AG04449 (cell line): ENCODE measurements at regions not wholly inside any gene's neighbourhood (a gene's known extent, or its start where the extent isn't known, plus 50 kb on each side); places are given as distances from the start of the nearest gene placed in this dataset.

Experiments used
- CTCF ChIA-PET: fragments of 350-600 bp; formaldehyde crosslinking; extraction: SDS; loops from one replicate; lab custom pipeline; 2021; ENCODE audit warnings: antibody characterized with exemption; lab: Yijun Ruan, JAX
- POLR2A ChIA-PET: fragments of 400-600, 350-600 bp; formaldehyde crosslinking; extraction: SDS; loops from one replicate; lab custom pipeline; 2020; ENCODE audit warnings: antibody characterized with exemption, inconsistent platforms; lab: Yijun Ruan, JAX
- DNase-seq: peaks from one replicate; pipeline ENCODE4 v3.0.0-alpha.2; 2010; ENCODE audit warnings: low read depth, low spot score
- H3K4me3 ChIP-seq: 2 replicates; pipeline ENCODE4 v1.5.1; 2011; ENCODE audit warnings: low read depth, mild to moderate bottlenecking, control low read depth, low read length
- TF ChIP-seq, protein P1 (sequence below): IDR thresholded peaks from one replicate; pipeline ENCODE4 v1.5.1; 2011; ENCODE audit warnings: mild to moderate bottlenecking, moderate library complexity, low read length, control low read depth, inconsistent platforms; ENCODE audit not compliant: insufficient read depth; ENCODE audit errors: missing control alignments

DNA sequence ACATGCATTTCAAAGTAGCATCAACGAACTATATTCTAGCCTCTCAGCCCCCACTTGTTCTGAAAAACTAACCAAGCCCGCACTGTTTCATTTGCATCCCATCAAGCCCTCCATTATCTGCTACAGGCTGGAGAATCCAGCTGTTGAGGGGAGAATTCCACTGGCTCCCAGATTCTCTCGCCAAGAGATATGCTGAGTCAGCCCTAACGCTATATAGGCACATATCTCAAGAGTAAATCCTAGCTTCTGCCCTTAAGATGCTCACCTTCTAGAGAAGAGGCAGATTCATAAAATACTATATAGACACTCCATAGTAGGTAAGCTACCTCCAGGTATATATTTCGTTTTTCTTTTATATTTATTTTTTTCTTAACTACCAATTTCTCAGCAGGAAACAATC, 266.4 kb upstream of the TARS1 start:
- TF ChIP-seq, protein P1, sequence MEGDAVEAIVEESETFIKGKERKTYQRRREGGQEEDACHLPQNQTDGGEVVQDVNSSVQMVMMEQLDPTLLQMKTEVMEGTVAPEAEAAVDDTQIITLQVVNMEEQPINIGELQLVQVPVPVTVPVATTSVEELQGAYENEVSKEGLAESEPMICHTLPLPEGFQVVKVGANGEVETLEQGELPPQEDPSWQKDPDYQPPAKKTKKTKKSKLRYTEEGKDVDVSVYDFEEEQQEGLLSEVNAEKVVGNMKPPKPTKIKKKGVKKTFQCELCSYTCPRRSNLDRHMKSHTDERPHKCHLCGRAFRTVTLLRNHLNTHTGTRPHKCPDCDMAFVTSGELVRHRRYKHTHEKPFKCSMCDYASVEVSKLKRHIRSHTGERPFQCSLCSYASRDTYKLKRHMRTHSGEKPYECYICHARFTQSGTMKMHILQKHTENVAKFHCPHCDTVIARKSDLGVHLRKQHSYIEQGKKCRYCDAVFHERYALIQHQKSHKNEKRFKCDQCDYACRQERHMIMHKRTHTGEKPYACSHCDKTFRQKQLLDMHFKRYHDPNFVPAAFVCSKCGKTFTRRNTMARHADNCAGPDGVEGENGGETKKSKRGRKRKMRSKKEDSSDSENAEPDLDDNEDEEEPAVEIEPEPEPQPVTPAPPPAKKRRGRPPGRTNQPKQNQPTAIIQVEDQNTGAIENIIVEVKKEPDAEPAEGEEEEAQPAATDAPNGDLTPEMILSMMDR: no peak
- ChIA-PET POLR2A (no interaction called here), CTCF (interaction anchor here (1.2 to 1.7 kb wide), 3 partner anchors 8 to 465 kb away, joined by 4 to 6 read pairs (median 4); no protein-coding TSS in a partner anchor)
- no peak for DNase-seq
- no peak overlapping the region for H3K4me3 ChIP-seq

DNA sequence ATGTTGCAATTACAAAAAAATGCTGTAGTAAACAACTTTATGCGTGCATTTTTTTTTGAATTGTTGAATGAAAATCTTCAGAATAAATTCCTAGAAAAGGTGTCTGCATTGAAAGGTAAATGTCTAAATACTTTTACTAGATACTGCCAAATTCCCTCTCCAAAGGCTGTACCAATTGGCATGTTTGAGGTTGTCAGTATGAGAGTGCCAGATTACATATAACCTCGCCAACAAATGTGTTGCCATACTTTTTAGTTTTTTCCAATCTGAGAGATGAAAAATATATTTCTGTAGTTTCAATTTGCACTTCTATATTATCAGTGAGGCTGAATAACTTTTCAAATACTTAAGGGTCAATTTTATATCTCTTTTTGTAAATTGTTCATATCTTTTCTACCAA, 261.5 kb upstream of the TARS1 start:
- H3K4me3 ChIP-seq: no peak overlapping the region
- CTCF ChIA-PET: interaction anchor here (1.4 to 5.1 kb wide), 5 partner anchors 11 to 470 kb away, joined by 4 to 42 read pairs (median 5); partner anchors contain the start of gene NPR3
- DNase-seq: no peak
- POLR2A ChIA-PET: no interaction called here
- TF ChIP-seq, protein P1: no peak

DNA sequence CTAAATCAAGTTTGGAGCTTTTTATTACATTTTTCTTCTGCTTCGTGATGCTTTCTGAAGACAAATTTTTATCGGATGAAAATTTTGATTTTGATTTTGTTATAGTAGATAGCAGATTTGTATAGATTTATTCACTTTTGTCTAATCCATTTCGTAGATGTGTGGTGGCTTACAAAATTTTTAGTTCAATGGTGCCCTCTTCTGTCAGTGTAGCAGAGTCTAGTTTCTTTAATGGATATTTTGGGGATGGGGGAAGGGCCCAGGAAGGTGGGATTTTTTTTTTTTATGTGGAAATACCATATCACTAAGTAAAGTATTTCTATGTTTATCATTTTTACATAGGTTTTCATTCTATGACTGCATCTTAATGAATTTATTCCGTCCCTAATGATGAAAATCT, 259.9 kb upstream of the TARS1 start:
- no peak overlapping the region for H3K4me3 ChIP-seq
- peak; percentile 5 for DNase-seq
- ChIA-PET POLR2A (no interaction called here), CTCF (interaction anchor here (0.7 to 5.1 kb wide), 31 partner anchors 8 to 691 kb away, joined by 3 to 42 read pairs (median 4); partner anchors contain the start of gene NPR3)
- TF ChIP-seq, protein P1: peak; percentile 32

DNA sequence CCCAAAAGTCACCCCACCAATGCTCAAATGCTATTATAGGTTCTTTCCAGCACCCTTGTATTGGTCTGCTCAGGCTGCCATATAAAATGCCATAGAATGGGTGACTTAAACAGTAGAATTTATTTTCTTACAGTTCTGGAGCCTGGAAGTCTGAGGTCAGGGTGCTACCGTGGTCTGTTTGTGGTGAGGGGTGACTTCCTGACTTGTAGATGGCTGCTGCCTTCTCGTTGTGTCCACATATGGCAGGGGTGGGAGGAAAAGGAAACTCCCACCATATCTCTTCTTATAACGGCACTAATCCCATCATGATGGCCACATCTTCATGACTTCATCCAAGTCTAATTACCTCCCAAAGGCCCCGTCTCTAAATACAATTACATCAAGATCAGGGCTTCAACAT, 257.8 kb upstream of the TARS1 start:
- DNase-seq: no peak
- H3K4me3 ChIP-seq: no peak overlapping the region
- ChIA-PET CTCF (interaction anchor here (0.8 to 5.1 kb wide), 5 partner anchors 8 to 474 kb away, joined by 3 to 42 read pairs (median 7); partner anchors contain the start of gene NPR3), POLR2A (no interaction called here)
- TF ChIP-seq, protein P1: no peak

DNA sequence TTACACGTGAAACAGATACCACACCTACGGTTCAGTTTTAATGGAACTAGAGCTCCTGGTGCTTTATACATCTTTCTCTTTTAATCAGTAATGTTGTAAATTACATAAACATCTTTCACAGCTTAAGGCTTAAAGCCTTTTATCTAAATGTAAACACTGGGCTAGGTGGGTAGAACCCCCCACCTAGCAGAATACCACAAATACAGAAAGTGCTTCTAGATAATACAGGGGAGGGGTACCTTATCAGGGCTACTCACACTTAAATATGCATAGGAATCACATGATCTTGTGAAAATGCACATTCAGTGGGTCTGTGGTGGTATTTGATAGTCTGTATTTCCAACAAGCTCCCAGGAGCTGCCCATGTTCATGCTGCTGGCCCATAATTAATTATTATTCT, 256.4 kb upstream of the TARS1 start:
- POLR2A ChIA-PET: no interaction called here
- no peak overlapping the region for H3K4me3 ChIP-seq
- no peak for DNase-seq
- TF ChIP-seq, protein P1: no peak
- CTCF ChIA-PET: interaction anchor here (1.0 to 1.2 kb wide), 3 partner anchors 40 to 475 kb away, joined by 3 to 4 read pairs (median 3); no protein-coding TSS in a partner anchor

DNA sequence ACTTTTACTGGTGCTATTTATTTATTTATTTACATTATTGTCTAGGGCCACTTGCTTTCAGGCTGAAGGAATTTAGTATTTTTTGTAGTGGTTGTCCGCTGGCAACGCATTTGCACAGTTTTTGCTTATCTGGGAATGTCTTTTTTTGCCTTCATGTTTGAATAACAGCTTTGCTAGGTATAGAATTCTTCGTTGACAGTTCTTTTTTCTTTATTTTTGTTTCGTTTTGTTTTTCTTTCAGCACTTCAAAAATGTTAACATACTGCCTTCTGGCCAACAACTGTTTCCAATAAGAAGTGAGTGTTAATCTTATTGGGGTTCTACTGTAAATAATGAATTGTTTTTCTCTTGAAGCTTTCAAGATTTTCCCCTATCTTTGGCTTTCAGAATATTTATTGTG, 252.7 kb upstream of the TARS1 start:
- ChIA-PET CTCF (interaction anchor here (0.8 to 1.4 kb wide), 3 partner anchors 8 to 272 kb away, joined by 3 read pairs; no protein-coding TSS in a partner anchor), POLR2A (no interaction called here)
- TF ChIP-seq, protein P1: no peak
- DNase-seq: no peak
- H3K4me3 ChIP-seq: no peak overlapping the region
